ENCODE measurements at regions not wholly inside any gene's neighbourhood (a gene's known extent, or its start where the extent isn't known, plus 50 kb on each side); places are given as distances from the start of the nearest gene placed in this dataset.
A peak's percentile ranks its signal among the peaks of the same experiment; 100 is the strongest.
"Not testable (repeated sequence)": the region's sequence is repeated elsewhere in the genome, so short reads cannot be mapped to it uniquely, and the experiment has no call there.

GRCh38 chr14:56063131-56063530, 55.1 kb upstream of the PELI2 start:
- no peaks in the 10 kb centered on the region for H3K36me3 ChIP-seq
- TF ChIP-seq CTCF (IDR thresholded peaks at IDR 0.05), result no peak
- no peak for ATAC-seq
- H3K4me3 ChIP-seq, result no peak overlapping the region
- no peaks in the 10 kb centered on the region for H3K9me3 ChIP-seq
- intact Hi-C loops (cut with DNase I), result no loop called here
- no peak for DNase-seq
- H3K4me1 ChIP-seq, result no peaks in the 10 kb centered on the region
- no peaks in the 10 kb centered on the region for H3K27me3 ChIP-seq (ENCODE audit: low read depth)
- no peak overlapping the region for H3K27ac ChIP-seq

GRCh38 chr14:56064513-56064912, 53.7 kb upstream of the PELI2 start:
- DNase-seq (no peak), ATAC-seq (peak; percentile 84 to 94)
- H3K4me3 ChIP-seq, result no peak overlapping the region
- no peak overlapping the region for H3K27ac ChIP-seq
- no peaks in the 10 kb centered on the region for H3K9me3 ChIP-seq
- no peaks in the 10 kb centered on the region for H3K36me3 ChIP-seq
- H3K4me1 ChIP-seq, result no peaks in the 10 kb centered on the region
- intact Hi-C loops (cut with DNase I), result no loop called here
- H3K27me3 ChIP-seq (ENCODE audit: low read depth), result no peaks in the 10 kb centered on the region
- no peak for TF ChIP-seq CTCF (IDR thresholded peaks at IDR 0.05)

GRCh38 chr14:56065199-56065598, 53.0 kb upstream of the PELI2 start:
- intact Hi-C loops (cut with DNase I); H3K36me3 ChIP-seq; H3K27me3 ChIP-seq (ENCODE audit: low read depth); H3K9me3 ChIP-seq; H3K4me1 ChIP-seq; H3K4me3 ChIP-seq; DNase-seq; ATAC-seq; H3K27ac ChIP-seq: not testable (repeated sequence)

- no peak overlapping the region for H3K4me3 ChIP-seq
- no peaks in the 10 kb centered on the region for H3K27me3 ChIP-seq (ENCODE audit: low read depth)
- intact Hi-C loops (cut with DNase I), result no loop called here
- H3K27ac ChIP-seq, result no peak overlapping the region
- no peaks in the 10 kb centered on the region for H3K36me3 ChIP-seq
- DNase-seq (no peak), ATAC-seq (peak in 1 of 2 donors; percentile 17)
- no peak for TF ChIP-seq CTCF (IDR thresholded peaks at IDR 0.05)
- no peaks in the 10 kb centered on the region for H3K4me1 ChIP-seq
- no peaks in the 10 kb centered on the region for H3K9me3 ChIP-seq
Observed at GRCh38 chr14:56065621-56066290, 52.5 kb upstream of the PELI2 start.

All from lower lobe of right lung (tissue), 2 donors.